ENCODE measurements at regions not wholly inside any gene's neighbourhood (a gene's known extent, or its start where the extent isn't known, plus 50 kb on each side); places are given as distances from the start of the nearest gene placed in this dataset.

DNA sequence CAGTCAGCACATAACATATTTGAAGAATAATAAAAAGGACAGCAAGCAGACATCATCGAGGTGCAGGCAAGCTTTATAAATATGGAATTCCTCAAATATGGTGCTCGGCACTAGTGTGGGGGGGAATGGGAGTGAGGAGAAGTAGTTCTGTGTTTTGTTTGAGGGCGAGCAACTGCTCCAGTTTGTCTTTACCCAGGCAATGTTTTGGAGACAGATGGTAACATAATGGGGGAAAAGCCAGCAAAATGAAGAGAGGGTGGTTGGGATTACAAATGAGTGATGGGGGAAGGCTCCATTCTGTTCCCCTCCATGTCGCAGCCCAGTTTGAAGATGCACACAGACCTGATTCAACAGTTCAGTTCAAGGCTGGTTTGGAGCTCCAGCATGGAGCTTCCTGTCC is 572.9 kb upstream of the DIPK2B start:
- TF ChIP-seq POLR2AphosphoS5 (IDR thresholded peaks at IDR 0.05; ENCODE audit: low read depth, low read length) (no peak), POLR2A (IDR thresholded peaks at IDR 0.05; ENCODE audit: low read depth, low read length) (no peak), SPI1 (IDR thresholded peaks at IDR 0.05; ENCODE audit: low read depth, low read length) (no peak)
